NB4 (cell line): ENCODE measurements at regions not wholly inside any gene's neighbourhood (a gene's known extent, or its start where the extent isn't known, plus 50 kb on each side); places are given as distances from the start of the nearest gene placed in this dataset.
A peak's percentile ranks its signal among the peaks of the same experiment; 100 is the strongest.

Experiments used
- DNase-seq: peaks from one replicate; pipeline ENCODE4 v3.0.0; 2010; ENCODE audit warnings: low read depth
- H3K4me3 ChIP-seq: one replicate; pipeline ENCODE4 v1.5.1; 2011; ENCODE audit warnings: mild to moderate bottlenecking, low read depth, low read length, moderate library complexity
- MYC ChIP-seq: IDR thresholded peaks from 2 replicates; pipeline ENCODE4 v1.6.1; 2011; ENCODE audit warnings: low read depth, low read length
- POLR2A ChIP-seq: IDR thresholded peaks from 2 replicates; pipeline ENCODE4 v1.6.1; 2011; ENCODE audit warnings: mild to moderate bottlenecking; ENCODE audit not compliant: insufficient read length; ENCODE audit errors: extremely low read depth
- TF ChIP-seq, protein P1 (sequence below): IDR thresholded peaks from one replicate; pipeline ENCODE4 v1.5.1; 2012; ENCODE audit warnings: low read depth, low read length
- TF ChIP-seq, protein P2 (sequence below): IDR thresholded peaks from 2 replicates; pipeline ENCODE4 v1.6.1; 2011; ENCODE audit warnings: low read depth, low read length

DNA sequence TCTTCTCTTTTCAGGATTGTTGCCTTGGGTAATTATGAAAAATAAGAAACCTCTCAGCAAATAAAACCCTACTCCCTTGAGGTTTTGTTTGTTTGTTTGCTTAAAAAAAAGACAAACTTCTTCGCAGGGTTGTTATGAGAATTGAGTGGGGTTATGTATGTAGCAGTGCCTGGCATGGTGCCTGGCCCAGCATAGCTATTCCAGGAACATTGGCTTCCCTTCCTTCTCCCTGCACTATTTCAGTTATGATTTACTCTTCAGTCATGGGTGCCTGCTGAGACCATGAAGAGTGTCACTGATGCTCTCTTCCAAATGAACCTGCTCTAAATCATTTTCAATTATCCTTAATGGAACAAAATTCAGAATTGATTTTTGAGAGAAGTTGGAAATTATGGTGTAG is 283.5 kb upstream of the ROPN1 start:
- H3K4me3 ChIP-seq, result no peak overlapping the region
- TF ChIP-seq MYC (no peak), POLR2A (no peak)
- TF ChIP-seq, protein P1, sequence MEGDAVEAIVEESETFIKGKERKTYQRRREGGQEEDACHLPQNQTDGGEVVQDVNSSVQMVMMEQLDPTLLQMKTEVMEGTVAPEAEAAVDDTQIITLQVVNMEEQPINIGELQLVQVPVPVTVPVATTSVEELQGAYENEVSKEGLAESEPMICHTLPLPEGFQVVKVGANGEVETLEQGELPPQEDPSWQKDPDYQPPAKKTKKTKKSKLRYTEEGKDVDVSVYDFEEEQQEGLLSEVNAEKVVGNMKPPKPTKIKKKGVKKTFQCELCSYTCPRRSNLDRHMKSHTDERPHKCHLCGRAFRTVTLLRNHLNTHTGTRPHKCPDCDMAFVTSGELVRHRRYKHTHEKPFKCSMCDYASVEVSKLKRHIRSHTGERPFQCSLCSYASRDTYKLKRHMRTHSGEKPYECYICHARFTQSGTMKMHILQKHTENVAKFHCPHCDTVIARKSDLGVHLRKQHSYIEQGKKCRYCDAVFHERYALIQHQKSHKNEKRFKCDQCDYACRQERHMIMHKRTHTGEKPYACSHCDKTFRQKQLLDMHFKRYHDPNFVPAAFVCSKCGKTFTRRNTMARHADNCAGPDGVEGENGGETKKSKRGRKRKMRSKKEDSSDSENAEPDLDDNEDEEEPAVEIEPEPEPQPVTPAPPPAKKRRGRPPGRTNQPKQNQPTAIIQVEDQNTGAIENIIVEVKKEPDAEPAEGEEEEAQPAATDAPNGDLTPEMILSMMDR, result no peak
- TF ChIP-seq, protein P2, sequence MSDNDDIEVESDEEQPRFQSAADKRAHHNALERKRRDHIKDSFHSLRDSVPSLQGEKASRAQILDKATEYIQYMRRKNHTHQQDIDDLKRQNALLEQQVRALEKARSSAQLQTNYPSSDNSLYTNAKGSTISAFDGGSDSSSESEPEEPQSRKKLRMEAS, result no peak
- DNase-seq, result no peak

DNA sequence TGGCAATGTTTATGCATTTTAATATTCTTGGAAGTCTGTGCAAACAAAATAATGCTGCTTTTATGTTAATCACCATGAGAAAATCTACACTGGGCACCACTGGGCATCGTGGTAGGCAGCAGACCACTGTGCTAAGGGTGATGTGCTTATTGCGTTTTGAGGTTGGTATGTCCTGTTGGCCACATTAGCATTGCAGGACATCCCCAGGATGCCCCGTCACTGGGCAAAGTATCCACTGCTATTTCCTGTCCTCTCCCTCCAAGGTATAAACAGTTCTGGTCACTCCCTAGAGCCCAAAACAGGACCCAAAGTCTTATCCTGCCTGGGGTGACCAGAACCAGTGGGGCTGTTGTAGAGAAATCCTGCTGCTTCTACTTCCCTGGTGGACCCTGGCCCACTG is 284.2 kb upstream of the ROPN1 start:
- TF ChIP-seq POLR2A, result no peak
- no peak for TF ChIP-seq MYC
- TF ChIP-seq, protein P2, result no peak
- TF ChIP-seq, protein P1, result no peak
- no peak for DNase-seq
- no peak overlapping the region for H3K4me3 ChIP-seq

DNA sequence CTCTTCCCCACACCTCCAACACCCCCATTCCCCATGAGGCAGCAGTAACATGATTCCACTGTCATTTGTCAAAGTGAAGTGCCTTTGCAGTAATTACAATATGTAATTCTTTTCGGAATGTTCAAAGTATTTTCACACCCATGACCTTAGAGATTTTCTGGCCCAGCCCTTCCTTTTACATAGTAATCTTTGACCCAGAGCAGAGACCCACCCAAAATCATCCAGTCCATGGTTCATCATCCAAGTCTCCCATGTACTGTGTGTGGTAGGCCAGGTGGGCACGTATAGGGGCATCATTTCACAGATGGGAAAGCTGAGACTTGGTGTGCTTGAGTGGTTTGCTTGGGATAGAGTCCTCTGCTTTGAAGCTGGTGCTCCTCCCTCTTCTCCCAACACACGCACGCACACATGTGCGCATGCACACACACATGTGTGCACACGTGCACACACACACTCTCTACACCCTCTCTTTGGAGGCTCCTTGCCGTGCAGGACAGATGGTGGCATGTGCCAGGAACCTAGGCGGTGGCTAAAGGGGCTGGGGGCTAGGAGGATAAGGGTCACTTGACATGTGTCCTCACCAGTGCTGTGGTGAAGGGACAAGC is 284.7 kb upstream of the ROPN1 start:
- no peak for DNase-seq
- H3K4me3 ChIP-seq, result no peak overlapping the region
- TF ChIP-seq, protein P1, result no peak
- TF ChIP-seq, protein P2, result no peak
- no peak for TF ChIP-seq MYC
- TF ChIP-seq POLR2A, result no peak

DNA sequence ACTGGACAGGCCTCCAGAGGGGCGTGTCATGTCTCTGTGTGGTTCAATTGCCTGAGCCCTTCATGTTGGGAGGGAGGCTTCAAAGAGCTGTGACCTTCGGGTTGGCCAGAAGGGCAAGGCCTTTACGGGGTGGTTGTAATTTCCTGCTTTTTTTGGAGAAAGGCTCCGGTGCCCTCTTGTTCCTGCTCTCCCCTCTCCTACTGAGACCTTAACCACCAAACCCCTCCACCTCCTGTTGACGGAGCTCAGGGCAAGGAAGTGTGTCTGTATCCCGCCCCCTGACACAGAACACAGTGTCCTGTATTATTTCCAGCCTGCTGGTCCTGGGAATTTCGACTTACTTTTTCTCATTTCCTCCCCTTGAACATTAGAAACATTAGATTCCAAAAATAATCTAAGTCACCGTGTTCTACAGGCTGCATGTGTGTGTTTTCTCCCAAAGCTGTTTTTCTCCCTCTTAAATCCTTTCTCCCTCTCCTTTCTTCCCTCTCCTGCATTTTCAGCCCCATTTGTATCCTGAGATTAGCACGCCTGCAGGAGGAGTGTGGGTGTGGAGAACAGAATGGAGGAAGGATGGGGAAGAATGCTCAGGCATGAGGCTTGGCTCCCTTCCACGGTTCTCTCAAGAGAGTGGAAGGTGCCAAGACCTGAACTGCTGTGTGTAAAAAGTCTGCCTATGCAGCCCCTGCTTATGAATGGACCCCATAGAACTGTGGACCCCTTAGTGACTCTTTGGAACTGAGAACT is 285.4 kb upstream of the ROPN1 start:
- no peak for TF ChIP-seq MYC
- no peak for TF ChIP-seq POLR2A
- TF ChIP-seq, protein P1, result no peak
- TF ChIP-seq, protein P2, result no peak
- no peak for DNase-seq
- H3K4me3 ChIP-seq, result no peak overlapping the region

DNA sequence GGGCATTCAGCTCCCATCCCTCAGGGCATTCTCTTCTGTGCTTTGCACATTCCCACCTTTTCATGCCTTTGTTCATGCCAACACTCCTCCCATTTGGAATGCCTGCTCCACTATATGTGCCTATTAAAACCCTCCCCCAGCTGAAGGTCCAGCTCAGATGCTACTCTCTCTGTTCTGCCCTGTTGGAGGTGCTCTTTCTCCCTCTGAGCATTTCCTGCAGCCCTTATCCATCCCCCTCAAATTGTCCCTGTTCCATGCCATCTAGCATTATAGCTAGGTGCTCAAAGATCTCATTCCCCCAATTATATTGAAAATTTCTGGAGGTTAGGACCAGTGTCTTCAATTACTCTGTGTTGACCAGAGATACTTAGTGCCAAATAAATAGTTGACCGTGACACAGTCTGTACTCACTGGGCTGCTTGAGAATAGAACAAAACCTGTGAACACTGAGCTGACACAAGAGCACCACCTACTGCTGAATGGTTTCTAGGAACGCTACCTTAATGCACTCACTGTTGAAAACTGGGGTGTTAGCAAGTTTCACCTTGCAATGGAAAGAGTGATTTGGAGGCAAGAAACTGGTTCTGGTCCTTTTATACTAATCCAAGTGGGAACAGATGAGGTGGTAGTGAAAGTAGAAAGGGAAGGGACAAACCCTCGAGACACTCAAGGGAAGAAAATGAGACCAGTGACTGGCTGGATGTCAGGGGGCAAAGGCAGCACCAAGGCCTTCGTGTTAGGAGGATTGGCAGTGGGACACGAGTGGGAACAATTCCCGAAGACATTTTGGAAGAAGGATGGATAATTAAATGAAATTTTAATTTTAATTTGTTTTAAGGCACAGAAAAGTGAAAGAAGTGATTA is 289.8 kb upstream of the ROPN1 start:
- peak; percentile 32 for DNase-seq

More for the DNA sequence above, 289.8 kb upstream of the ROPN1 start:
- TF ChIP-seq POLR2A, result no peak
- TF ChIP-seq, protein P1, result peak; percentile 44
- no peak overlapping the region for H3K4me3 ChIP-seq
